ENCODE measurements at regions not wholly inside any gene's neighbourhood (a gene's known extent, or its start where the extent isn't known, plus 50 kb on each side); places are given as distances from the start of the nearest gene placed in this dataset.

DNA sequence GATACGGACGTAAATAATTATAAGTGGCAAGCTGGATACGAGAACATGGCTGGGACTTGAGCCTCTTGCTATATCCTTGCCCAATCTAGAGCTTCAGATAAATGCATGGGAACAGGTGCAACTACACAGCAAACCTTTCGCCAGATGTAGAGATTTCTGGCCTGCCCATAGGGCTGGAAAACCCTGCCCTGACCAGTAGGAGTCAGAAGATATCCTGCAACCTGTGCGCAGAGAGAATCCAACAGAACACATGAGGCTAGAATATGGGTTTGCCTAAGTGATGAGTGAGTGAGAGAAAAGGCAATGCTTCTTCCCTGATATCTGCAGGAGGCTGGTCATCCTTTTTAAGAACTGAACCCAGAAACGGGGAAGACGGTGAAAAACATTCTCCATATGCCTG, 805.3 kb upstream of the TENM3 start:
- Histone ChIP-seq H3K36me3 (ENCODE audit: control insufficient read depth, insufficient read depth, low read length) (no peaks in the 10 kb centered on the region), H3K4me1 (ENCODE audit: control insufficient read depth, insufficient read depth, low read length) (no peaks in the 10 kb centered on the region), H3K27me3 (ENCODE audit: control insufficient read depth, insufficient read depth, low read length) (no peaks in the 10 kb centered on the region), H3K9me3 (ENCODE audit: control insufficient read depth, low read depth, low read length) (no peaks in the 10 kb centered on the region), H3K27ac (ENCODE audit: low read length) (no peak overlapping the region), H3K4me3 (ENCODE audit: low read length) (no peak overlapping the region)
- WGBS (ENCODE audit: insufficient coverage, low lambda C conversion rate): no CpG with 5 or more reads among the region's 7 CpGs
- no peak for DNase-seq

GRCh38 chr4:181438641-181439040, 804.6 kb upstream of the TENM3 start:
- H3K36me3 ChIP-seq (ENCODE audit: control insufficient read depth, insufficient read depth, low read length): no peaks in the 10 kb centered on the region
- H3K27me3 ChIP-seq (ENCODE audit: control insufficient read depth, insufficient read depth, low read length): no peaks in the 10 kb centered on the region
- no peak overlapping the region for H3K4me3 ChIP-seq (ENCODE audit: low read length)
- no peaks in the 10 kb centered on the region for H3K9me3 ChIP-seq (ENCODE audit: control insufficient read depth, low read depth, low read length)
- 80% methylated on average over 1 of the region's 5 CpGs for WGBS (ENCODE audit: insufficient coverage, low lambda C conversion rate)
- no peak for DNase-seq
- no peaks in the 10 kb centered on the region for H3K4me1 ChIP-seq (ENCODE audit: control insufficient read depth, insufficient read depth, low read length)
- no peak overlapping the region for H3K27ac ChIP-seq (ENCODE audit: low read length)

DNA sequence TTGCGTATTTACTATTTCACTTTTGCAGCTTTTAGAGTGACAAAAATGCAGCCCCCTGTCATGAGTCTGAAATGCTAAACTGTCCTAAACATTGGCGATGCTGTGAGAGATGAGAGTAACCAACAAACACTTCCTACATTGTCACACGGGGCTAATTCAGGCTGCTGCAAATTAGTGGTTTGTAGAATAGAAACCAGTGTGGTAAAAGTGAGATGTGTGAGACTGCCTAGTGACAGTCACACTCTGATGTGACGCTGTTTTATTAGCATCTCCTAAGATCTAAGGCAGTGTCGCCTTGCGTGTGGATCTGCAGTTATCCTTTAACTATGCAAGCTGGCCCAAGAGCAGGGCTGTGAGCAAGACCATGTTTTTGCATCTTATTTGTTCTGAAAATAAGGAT, 800.2 kb upstream of the TENM3 start:
- Histone ChIP-seq H3K9me3 (ENCODE audit: control insufficient read depth, low read depth, low read length) (no peaks in the 10 kb centered on the region), H3K4me3 (ENCODE audit: low read length) (no peak overlapping the region), H3K27ac (ENCODE audit: low read length) (no peak overlapping the region), H3K27me3 (ENCODE audit: control insufficient read depth, insufficient read depth, low read length) (no peaks in the 10 kb centered on the region), H3K36me3 (ENCODE audit: control insufficient read depth, insufficient read depth, low read length) (no peaks in the 10 kb centered on the region), H3K4me1 (ENCODE audit: control insufficient read depth, insufficient read depth, low read length) (no peaks in the 10 kb centered on the region)
- no peak for DNase-seq
- no CpG with 5 or more reads among the region's 6 CpGs for WGBS (ENCODE audit: insufficient coverage, low lambda C conversion rate)

DNA sequence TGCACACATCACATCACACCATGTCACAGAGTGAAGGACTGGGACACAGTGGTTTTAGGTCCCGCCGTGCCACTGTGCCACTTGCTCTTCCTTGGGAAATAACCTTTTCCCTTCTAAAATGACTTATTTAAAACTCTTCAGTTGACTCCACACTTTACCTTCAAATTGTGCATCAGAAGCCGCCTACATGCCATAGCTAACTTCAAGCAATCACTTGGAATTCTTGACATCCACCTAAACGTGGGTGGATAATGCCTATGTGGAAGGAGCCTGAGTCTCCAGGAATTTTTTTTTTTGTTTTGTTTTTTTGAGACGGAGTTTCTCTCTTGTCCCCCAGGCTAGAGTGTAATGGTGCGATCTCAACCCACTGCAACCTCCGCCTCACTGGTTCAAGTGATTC, 777.4 kb upstream of the TENM3 start:
- Histone ChIP-seq H3K4me3 (ENCODE audit: low read length) (no peak overlapping the region), H3K27me3 (ENCODE audit: control insufficient read depth, insufficient read depth, low read length) (no peaks in the 10 kb centered on the region), H3K4me1 (ENCODE audit: control insufficient read depth, insufficient read depth, low read length) (no peaks in the 10 kb centered on the region), H3K27ac (ENCODE audit: low read length) (no peak overlapping the region), H3K36me3 (ENCODE audit: control insufficient read depth, insufficient read depth, low read length) (no peaks in the 10 kb centered on the region), H3K9me3 (ENCODE audit: control insufficient read depth, low read depth, low read length) (no peaks in the 10 kb centered on the region)
- WGBS (ENCODE audit: insufficient coverage, low lambda C conversion rate): 93% methylated on average over 2 of the region's 7 CpGs
- no peak for DNase-seq

DNA sequence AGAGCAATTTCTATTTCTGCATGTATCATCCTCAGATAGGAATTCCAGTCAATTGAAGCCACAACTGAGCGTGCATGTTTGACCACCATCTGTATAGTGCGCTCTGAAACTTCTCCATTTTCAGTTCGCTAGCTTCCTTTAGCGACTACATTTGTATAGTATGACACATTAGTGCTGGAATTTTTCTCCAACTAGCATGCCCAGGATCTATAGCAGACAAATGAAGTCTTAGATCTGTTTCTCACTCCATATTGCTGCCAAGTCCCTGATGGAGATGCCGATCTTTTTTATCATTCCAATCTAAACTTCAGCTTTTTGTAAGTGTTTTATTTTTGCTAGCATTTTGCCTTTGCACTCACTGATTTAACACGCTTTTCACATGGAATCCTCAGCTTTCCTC, 774.8 kb upstream of the TENM3 start:
- Histone ChIP-seq H3K27me3 (ENCODE audit: control insufficient read depth, insufficient read depth, low read length) (no peaks in the 10 kb centered on the region), H3K9me3 (ENCODE audit: control insufficient read depth, low read depth, low read length) (no peaks in the 10 kb centered on the region), H3K4me1 (ENCODE audit: control insufficient read depth, insufficient read depth, low read length) (no peaks in the 10 kb centered on the region), H3K4me3 (ENCODE audit: low read length) (no peak overlapping the region), H3K36me3 (ENCODE audit: control insufficient read depth, insufficient read depth, low read length) (no peaks in the 10 kb centered on the region), H3K27ac (ENCODE audit: low read length) (no peak overlapping the region)
- no peak for DNase-seq
- WGBS (ENCODE audit: insufficient coverage, low lambda C conversion rate): 90% methylated on average over 2 of the region's 6 CpGs

DNA sequence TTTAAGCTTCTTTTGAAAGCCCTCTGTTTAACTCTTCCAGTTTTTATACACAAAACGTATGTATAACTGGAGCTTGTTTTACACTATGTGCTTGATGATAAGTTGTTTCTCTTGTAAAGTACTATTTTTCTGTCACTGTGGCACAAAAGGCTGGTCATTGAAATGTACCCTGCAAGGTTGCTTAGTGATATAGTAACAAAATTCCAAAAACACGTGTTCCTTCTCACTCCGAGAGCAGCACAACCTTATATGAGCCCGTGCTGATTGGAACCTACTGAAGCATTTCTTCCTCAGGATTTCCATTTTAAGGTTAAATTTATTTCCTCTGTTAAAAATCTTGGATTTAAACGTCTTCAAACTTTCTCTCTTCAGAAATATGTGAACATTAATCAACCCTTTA, 772.9 kb upstream of the TENM3 start:
- H3K4me3 ChIP-seq (ENCODE audit: low read length): no peak overlapping the region
- no peak for DNase-seq
- no peak overlapping the region for H3K27ac ChIP-seq (ENCODE audit: low read length)
- WGBS (ENCODE audit: insufficient coverage, low lambda C conversion rate): 87% methylated on average over 3 of the region's 5 CpGs
- no peaks in the 10 kb centered on the region for H3K27me3 ChIP-seq (ENCODE audit: control insufficient read depth, insufficient read depth, low read length)
- no peaks in the 10 kb centered on the region for H3K4me1 ChIP-seq (ENCODE audit: control insufficient read depth, insufficient read depth, low read length)
- H3K36me3 ChIP-seq (ENCODE audit: control insufficient read depth, insufficient read depth, low read length): no peaks in the 10 kb centered on the region
- no peaks in the 10 kb centered on the region for H3K9me3 ChIP-seq (ENCODE audit: control insufficient read depth, low read depth, low read length)

- Histone ChIP-seq H3K4me1 (ENCODE audit: control insufficient read depth, insufficient read depth, low read length) (no peaks in the 10 kb centered on the region), H3K27ac (ENCODE audit: low read length) (no peak overlapping the region), H3K9me3 (ENCODE audit: control insufficient read depth, low read depth, low read length) (no peaks in the 10 kb centered on the region), H3K4me3 (ENCODE audit: low read length) (no peak overlapping the region), H3K36me3 (ENCODE audit: control insufficient read depth, insufficient read depth, low read length) (no peaks in the 10 kb centered on the region), H3K27me3 (ENCODE audit: control insufficient read depth, insufficient read depth, low read length) (peaks cover 7% of the 10 kb centered on the region)
- no peak for DNase-seq
- WGBS (ENCODE audit: insufficient coverage, low lambda C conversion rate): 89% methylated on average over 1 of the region's 3 CpGs
Observed at GRCh38 chr4:181475359-181475758, 767.8 kb upstream of the TENM3 start.

- no CpG with 5 or more reads among the region's 14 CpGs for WGBS (ENCODE audit: insufficient coverage, low lambda C conversion rate)
- Histone ChIP-seq H3K4me1 (ENCODE audit: control insufficient read depth, insufficient read depth, low read length) (no peaks in the 10 kb centered on the region), H3K9me3 (ENCODE audit: control insufficient read depth, low read depth, low read length) (no peaks in the 10 kb centered on the region), H3K27ac (ENCODE audit: low read length) (no peak overlapping the region), H3K27me3 (ENCODE audit: control insufficient read depth, insufficient read depth, low read length) (peaks cover 7% of the 10 kb centered on the region), H3K36me3 (ENCODE audit: control insufficient read depth, insufficient read depth, low read length) (no peaks in the 10 kb centered on the region), H3K4me3 (ENCODE audit: low read length) (peak overlapping the region; percentile 7)
- DNase-seq: peak in 1 of 2 donors; percentile 4
Observed at GRCh38 chr4:181475781-181476507, 767.3 kb upstream of the TENM3 start.

GRCh38 chr4:181476508-181476890, 766.7 kb upstream of the TENM3 start:
- WGBS (ENCODE audit: insufficient coverage, low lambda C conversion rate): no CpG with 5 or more reads among the region's 2 CpGs
- Histone ChIP-seq H3K27me3 (ENCODE audit: control insufficient read depth, insufficient read depth, low read length) (peaks cover 7% of the 10 kb centered on the region), H3K4me1 (ENCODE audit: control insufficient read depth, insufficient read depth, low read length) (no peaks in the 10 kb centered on the region), H3K27ac (ENCODE audit: low read length) (no peak overlapping the region), H3K4me3 (ENCODE audit: low read length) (no peak overlapping the region), H3K36me3 (ENCODE audit: control insufficient read depth, insufficient read depth, low read length) (no peaks in the 10 kb centered on the region), H3K9me3 (ENCODE audit: control insufficient read depth, low read depth, low read length) (no peaks in the 10 kb centered on the region)
- no peak for DNase-seq

GRCh38 chr4:181477591-181477990, 765.6 kb upstream of the TENM3 start:
- WGBS (ENCODE audit: insufficient coverage, low lambda C conversion rate): 100% methylated on average over 2 of the region's 4 CpGs
- DNase-seq: no peak
- H3K9me3 ChIP-seq (ENCODE audit: control insufficient read depth, low read depth, low read length): no peaks in the 10 kb centered on the region
- no peak overlapping the region for H3K4me3 ChIP-seq (ENCODE audit: low read length)
- H3K36me3 ChIP-seq (ENCODE audit: control insufficient read depth, insufficient read depth, low read length): no peaks in the 10 kb centered on the region
- no peak overlapping the region for H3K27ac ChIP-seq (ENCODE audit: low read length)
- peaks cover 7% of the 10 kb centered on the region for H3K27me3 ChIP-seq (ENCODE audit: control insufficient read depth, insufficient read depth, low read length)
- H3K4me1 ChIP-seq (ENCODE audit: control insufficient read depth, insufficient read depth, low read length): no peaks in the 10 kb centered on the region

DNA sequence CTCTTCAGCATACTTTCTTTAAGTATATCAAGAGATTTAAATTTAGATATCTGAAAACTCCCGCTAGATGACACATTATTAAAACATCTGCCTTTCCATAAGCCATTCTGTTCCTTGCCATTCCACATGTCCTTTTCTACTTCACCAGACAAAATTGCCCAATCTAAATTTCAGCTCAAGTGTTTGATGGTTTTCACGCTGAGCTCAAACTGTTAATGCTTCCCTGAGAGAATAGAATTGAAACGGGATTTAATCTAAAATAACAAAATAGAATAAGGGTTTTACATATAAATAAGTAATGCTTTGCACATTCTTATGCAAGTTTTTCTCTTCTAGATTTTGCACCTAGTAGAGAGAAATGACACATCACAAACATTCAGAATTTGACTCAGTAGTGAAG, 764.5 kb upstream of the TENM3 start:
- Histone ChIP-seq H3K27ac (ENCODE audit: low read length) (no peak overlapping the region), H3K9me3 (ENCODE audit: control insufficient read depth, low read depth, low read length) (no peaks in the 10 kb centered on the region), H3K36me3 (ENCODE audit: control insufficient read depth, insufficient read depth, low read length) (no peaks in the 10 kb centered on the region), H3K4me1 (ENCODE audit: control insufficient read depth, insufficient read depth, low read length) (no peaks in the 10 kb centered on the region), H3K27me3 (ENCODE audit: control insufficient read depth, insufficient read depth, low read length) (peaks cover 7% of the 10 kb centered on the region), H3K4me3 (ENCODE audit: low read length) (no peak overlapping the region)
- DNase-seq: no peak
- 65% methylated on average over 2 of the region's 3 CpGs for WGBS (ENCODE audit: insufficient coverage, low lambda C conversion rate)
